HG03159 (cell line): ENCODE measurements at regions not wholly inside any gene's neighbourhood (a gene's known extent, or its start where the extent isn't known, plus 50 kb on each side); places are given as distances from the start of the nearest gene placed in this dataset.

Experiments used
- ATAC-seq: cut with Tn5 transposase; IDR thresholded peaks from one replicate; pipeline ENCODE4 v1.9.1; 2021; ENCODE audit warnings: mild to moderate bottlenecking, moderate library complexity; ENCODE audit not compliant: unreplicated experiment

DNA sequence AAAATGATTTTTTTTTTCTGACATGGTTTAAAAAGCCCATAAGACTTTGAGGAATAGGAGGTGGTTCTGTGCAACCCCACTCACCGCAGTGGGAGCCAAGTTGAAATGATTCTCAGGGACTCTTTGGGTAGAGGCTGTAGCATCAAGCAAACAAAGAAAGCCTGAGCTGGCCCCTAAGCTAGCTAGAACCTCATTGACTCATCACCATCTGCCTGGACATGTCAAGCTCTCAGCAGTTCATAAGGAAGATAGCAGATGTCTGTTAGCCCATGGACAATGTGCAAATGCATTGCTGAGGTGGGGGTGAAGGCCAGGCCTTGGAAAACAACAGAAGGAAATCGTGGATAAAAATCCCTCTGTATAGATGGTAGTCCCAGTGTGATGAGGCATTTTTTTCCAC, 234.8 kb downstream of the NR2F2 start:
- no peak for ATAC-seq

DNA sequence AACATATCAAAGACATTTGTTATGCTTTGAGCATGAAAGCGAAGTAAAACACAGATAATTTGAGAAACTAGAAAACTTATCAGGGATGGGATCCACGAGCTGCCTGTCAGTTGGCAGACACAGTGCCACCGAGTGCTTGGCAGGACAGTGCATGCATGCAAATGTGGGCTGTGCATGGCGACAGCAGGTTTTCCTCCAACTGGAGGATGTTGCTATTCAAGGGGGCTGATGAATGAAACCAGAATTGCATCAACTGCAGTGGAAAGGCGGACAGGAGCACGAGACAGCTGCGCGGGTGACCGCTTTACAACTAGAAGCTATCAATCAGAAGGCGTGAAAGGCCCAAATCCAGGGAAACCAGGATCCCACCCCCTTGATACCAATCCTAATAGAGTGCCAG, 244.3 kb downstream of the NR2F2 start:
- ATAC-seq, result no peak

DNA sequence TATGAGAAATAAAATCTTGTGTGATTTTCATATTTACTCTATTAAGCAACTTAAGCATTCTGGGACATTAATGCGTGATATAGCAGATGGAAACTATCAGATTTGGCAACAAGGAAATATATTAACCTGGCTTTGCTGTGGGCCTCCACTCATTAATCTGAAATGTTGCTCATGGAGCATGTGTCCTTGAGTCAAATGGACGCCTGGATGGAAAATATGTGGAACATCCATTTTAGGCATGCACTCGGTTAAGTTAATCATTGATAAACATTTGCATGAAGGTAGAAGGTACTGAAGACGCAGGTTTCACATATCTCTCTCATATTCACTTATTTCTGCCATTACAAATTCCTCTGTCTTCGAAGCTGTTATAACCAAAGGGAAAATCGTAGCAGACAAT, 246.1 kb downstream of the NR2F2 start:
- ATAC-seq, result no peak

DNA sequence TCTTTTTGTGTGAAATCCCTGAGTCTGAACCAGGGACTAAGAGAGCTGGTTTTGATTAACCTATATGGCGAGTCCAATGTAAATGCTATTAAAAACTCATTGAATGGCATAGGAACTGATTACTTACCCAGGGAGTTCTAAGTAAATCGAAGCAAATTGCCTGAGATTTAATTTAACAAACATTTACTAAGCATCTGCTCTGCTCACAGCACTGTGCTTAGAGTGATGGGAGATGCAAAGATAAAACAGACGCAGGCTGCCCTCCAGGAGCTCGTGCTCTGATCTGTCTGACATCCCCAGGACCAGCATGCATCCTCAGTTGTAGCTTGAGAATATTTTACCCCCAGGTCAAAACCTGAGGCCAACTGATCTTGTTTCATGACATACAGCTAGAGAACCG, 247.9 kb downstream of the NR2F2 start:
- no peak for ATAC-seq

DNA sequence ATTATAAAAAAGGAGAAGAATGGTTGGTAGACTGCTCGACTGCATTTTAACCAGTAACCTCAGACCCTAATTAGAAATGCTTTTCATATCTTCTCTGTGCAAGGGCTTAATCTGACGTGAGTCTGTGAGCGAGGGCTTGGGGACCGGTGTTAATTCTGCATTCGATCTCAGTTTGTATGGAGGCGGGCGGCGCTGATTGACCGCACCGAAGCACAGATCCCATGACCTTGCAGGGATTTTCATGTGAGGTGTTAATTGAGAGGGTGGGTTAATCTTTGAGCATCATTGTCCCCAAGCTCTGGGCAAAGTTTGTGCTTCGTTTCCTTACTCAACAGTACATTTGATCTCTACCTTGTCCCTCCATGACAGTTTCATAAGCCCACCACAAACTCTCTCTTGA, 250.9 kb downstream of the NR2F2 start:
- no peak for ATAC-seq

DNA sequence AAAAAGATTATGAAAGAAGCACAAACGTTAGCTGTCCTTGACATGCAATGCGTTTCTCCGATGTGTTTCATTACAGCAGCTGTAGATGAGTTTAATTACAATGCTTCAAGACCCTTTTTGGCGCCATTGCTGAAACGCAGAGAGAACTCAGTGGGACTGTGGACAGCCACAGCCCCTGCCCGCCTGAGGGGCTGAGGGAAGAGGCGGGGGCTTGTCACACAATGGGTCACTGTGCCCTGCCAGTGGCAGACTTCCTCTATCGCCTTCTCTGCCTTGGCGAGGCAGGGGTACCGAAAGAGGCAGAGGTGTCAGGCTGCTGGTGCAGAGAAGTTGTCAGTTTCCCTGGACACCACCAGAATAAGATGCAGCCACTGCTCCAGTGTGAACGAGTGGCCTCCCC, 252.0 kb downstream of the NR2F2 start:
- no peak for ATAC-seq

DNA sequence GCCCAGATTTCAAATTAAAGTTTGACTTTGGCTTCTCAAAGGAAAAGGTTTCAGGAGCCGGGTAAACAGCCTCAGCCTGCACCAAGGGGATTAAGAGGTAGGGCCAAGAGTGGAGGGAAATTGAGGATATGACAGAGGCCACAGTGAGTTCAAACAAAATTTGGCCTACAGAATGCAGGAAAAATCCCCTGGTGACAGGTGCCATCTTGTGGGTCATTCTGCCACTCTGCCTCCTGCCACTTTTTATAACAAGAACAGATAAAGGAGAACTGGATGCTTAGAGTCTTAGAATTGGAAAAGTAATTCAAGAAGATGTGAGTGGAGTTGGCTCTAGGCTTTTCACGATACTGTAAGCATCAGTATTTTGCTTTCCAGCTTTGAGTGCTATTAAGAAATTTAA, 253.2 kb downstream of the NR2F2 start:
- ATAC-seq, result no peak

DNA sequence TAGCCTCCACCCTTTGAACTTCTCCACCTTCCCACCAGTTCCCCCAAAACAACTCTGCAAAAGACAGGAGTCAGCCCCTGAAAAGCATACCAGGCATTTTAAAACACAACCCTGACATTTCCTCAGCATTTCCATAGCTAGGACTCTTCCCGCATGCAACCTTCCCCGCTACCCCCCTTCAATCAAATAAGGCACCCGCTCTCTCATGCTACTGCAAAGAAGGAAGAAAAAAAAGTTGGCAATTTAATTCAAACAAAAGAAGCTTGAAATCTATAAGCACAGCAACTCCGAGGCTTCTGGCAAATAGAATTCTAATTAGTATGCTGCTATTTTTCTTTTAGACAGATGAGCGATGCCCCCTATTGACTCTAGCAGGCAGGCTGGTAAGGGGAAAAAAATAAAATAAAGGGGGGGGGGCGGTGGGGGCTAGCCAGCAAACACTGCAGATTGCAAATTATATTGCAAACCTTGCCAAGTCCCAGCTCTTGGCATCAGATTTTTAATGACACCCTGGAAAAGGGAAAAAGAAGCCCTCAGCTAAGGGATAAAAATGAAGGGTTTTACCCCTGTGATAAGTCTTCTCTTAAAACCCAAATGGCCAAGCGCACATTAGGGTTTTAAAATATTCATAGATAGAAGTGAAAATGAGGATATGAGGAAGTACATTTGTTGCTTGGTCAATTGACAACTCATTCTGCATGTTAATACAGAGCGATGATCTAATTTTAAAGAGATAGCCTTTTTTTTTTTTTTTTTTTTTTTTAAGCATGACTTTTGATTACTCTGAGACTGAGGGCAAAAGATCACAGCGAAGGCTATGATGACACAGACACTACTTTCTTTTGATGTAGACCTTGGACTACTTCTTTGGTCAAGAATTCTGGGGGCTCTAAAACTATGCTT, 255.2 kb downstream of the NR2F2 start:
- ATAC-seq, result no peak

DNA sequence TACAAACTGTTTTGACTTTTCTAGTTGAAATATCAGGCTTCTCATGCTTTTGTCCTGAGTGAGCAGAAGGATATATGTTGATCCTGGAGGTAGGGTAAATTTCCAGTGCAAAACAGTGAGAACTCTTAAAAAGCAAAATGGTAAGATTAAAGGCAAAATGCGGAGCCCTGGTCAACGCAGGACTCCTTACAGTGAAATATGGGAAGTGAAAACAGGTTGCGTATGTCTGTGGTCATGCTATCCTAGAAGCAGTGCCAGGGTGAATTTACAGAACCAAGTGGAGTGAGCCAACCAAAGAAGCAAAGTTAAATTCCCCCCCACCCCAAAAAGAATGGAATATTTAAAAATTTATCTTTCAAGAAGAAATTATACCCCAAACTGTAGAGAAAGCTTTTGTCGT, 256.4 kb downstream of the NR2F2 start:
- no peak for ATAC-seq

DNA sequence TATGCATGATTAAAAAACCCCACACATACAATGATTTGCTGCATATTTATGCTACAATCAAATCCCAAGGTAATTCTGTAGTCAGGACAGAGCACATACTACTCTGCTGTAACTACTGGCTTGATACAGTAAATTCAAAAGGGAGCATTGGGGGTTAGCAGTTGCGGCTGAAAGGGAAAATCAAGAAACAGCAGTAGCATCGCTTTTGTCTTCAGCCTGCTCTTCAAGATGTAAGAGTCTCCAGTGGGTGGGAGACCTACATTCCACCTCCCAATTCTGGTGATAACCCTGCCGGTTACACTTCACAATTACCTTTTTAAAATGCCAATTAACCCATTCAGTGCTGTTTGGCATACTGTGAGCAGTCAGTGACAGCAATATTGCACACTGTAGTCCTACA, 259.4 kb downstream of the NR2F2 start:
- ATAC-seq, result no peak

DNA sequence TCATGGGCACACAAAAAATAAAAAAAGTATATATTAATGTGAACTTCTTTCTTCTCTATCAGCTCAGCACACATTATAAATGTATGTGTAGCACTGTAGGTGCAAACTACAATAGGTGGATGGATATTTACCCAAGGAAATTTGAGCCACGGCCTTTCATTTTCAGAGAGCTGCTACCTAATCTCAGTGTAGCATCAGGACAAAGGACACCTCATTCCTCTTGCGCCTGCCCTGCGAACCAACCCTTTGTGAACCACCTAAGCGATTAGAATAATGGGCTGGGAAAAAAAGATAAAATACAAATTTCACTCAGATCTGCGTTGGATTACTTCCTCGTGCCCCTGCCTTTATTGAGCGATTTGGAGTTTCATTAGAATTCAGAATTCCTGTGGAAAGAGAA, 263.2 kb downstream of the NR2F2 start:
- ATAC-seq, result no peak

DNA sequence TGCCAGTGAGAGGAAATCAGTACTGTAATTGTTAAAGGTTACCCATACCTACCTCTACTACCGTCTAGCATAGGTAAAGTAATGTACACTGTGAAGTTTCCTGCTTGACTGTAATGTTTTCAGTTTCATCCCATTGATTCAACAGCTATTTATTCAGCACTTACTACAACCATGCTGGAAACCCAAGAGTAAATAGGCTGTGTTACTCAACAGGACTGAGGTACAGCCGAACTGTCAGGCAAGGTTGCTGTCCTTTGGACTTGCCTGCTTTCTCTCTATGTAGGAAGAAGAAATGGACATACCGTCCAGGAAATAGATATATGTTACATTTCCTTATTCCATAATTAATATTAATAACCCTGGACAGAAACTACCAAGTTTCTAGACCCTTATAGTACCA, 265.5 kb downstream of the NR2F2 start:
- no peak for ATAC-seq

DNA sequence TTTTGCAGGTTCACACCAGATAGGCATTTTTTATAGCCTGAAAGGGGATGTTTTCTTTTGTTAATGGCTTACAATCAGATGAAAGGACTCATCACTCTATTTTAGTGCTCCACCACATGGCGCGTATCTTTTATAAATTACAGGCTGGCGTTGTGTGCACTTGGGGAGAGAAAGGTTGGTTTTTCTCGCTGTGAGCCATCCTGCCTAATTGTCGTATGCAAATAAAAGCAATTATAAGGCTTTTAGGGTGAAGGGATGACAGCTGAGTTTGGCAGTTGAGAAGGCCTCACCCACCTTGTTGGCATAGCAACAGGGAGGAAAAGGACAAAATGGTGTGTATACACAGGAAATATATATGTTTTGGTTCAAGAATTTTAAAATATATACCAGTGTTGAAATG, 268.0 kb downstream of the NR2F2 start:
- no peak for ATAC-seq

DNA sequence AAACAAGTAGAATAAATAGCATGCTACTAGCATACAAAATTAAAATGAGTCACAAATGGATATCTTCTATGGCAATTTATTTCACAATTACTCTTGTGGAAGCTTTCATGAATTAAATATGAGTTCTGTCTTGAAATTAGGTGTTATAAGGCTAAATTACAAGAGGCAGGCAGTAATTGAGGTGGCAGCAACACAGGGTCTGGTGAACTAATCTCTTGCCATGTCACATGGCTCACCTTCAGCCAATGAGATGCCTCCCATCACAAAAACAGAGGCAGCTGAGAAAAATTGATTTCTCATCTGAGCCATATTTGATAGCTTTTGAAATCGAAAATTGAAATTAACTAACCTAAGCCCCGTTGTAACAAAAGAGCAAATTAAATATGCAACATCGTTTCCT, 268.8 kb downstream of the NR2F2 start:
- no peak for ATAC-seq

DNA sequence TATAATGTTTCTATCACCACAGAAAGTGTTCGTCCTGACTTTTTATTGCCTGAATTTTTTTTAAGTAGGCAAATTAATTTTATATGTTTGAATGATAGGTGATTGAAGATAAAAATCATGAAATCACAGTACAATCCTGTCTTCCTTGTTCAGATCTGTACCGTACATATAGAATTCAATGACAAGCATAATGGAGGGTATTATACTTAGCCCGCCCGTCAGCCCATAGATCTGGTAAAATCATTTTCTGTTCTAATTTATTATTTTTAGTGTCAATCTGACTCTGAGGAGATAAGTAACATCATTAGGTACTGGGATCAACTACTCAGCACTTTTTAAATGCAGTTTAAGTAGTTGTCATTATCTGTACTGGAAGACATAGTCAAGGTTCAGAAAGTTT, 269.9 kb downstream of the NR2F2 start:
- ATAC-seq, result no peak

DNA sequence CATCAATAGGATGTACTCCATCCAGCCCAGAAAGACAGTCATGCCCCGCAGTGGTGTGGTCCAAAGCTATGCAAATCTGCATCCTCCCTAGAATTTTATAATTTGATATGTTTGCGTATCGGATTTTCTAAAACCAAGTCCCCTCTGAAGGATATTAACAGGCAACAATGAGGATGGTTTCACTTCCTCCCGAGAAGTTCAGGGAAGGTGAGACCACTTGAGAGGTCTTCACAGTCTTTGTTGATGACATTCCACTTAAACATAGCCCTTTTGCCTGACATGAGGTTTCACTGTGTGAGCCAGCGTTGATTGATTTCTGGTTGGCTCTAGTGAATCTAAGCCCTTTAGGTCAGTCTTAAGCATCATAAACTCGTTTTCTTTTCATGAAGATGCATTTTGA, 276.1 kb downstream of the NR2F2 start:
- no peak for ATAC-seq

DNA sequence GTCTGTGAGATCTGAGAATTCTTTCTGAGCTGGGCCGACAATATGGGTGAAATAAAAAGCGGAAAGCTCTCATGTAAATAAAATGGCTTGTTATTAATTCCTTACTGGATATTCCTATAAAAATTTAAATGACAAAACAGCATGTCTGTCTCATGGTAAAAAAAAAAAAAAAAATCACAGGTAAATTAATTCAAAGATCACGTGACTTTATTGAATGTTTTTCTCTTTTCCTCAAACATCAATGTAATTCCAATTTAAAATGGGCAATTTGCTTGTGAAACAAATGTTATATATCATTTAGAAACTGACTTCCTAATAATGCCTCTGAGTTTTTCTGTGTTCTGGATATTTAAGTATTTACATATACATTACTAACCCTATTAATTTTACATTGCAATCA, 280.3 kb downstream of the NR2F2 start:
- ATAC-seq, result no peak

DNA sequence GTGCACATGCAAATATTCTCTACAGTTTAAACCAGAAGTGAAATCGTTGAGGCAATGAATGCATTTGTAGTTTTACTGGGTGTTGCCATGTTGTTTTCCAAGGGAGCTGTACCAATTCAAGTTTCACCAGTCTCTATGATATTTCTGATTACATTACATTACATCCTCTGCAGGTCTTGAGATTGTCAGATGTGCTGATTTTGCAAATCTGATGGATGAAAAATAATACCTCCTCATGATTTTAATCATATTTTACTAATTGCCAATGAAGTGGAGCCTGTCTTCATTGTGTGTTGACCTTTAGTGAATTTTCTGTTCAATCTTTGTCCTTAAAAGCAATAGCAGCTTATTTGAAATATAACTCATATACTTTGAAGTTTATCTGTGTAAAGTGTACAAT, 282.4 kb downstream of the NR2F2 start:
- ATAC-seq, result no peak

DNA sequence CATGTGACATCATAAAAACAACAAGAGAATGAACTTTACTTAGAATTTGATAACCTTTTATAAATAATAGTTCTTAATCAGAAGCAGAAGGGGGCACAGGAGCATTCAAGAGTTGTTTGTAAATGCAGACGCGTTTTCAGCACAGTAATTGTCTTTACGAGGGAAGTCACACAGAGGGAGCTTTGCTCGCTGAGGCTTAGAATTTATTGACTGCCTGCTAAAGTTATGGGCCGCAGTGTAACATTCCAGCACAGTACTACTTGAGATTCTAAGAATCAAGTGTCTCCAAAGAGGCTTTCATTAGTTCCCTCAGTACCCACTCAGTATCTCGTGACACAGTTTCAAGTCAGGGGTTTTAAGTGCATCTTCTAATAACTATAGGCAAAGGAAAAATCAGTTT, 288.7 kb downstream of the NR2F2 start:
- ATAC-seq, result no peak

DNA sequence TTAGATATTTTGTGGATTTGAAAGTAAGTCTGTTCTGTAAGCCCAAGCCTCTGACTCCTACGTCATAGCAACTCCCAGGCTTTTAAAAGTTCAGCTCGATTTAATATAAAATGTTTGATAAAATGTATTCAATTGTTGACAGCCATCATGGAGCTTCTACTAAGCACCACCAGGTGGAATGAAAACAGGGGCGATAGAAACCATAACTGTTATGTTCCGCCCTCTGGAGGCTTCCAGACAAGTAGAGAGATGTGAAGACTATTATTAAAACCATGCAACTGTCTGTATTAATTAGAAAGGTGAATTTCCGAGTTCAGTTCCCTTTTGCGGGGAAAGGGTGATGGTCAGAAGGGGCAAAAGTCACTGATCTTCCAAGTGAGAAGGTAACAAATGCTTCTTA, 292.2 kb downstream of the NR2F2 start:
- ATAC-seq, result no peak

DNA sequence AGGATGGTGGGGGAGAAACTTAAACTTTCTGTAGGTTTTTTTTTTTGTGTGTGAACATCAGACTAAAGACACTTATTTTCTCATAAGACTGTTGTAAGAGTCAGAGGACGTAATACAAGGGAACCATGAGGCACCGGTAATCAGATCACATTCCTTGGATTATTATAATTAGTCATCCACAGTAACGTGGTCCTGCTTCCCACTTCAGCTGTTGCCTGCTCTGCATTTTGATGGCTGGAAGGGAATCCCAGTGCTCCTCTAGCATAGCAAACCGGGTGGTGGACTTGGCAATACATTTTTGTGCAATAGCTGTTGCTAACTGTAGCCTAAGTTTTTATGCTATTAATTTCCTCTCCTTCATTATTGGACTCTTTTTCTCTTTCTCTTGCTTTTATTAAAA, 294.8 kb downstream of the NR2F2 start:
- ATAC-seq, result no peak

DNA sequence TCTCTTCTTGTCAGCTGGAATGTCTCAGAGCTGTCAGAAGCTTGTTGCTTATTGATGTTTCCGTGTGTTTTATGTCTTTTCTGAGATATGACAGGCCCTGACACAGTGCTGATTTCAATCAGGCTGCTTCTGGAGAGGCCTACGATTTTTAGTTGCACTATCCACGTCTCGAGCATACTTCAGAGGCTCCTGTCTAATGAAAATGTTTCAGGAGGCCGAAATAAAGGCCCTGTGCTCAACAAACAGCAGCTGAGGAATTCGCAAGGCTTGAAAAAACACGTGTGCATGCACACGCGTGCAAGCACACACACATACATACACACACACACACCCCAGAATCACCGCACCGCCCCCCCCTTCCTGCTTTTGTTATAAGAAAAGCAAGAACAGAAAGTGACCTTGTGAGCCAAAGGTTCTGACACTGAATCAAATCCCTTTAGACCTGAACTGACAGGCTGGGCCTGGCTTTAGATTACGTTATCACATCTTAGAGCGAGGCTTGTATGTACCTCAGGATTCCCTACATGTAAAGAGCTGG, 296.6 kb downstream of the NR2F2 start:
- no peak for ATAC-seq

DNA sequence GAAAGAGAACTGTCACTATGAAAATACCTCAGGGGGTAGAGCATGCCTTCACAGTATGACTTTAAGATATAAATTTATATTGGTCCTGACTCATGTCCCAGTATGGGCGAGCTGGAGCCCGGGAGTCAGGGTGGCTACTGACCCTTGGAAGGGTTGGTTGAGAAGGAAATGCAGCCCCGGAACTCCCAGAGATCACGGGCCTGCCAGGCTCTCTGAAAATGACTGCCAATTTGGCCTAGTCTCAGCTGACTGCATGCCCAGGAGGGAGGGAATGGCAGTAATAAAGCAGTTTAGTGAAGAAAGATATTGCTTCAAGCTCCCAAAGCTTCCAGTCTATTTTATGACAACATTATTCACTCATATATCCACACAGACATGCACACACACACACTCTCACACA, 299.0 kb downstream of the NR2F2 start:
- no peak for ATAC-seq
